ENCODE measurements at regions not wholly inside any gene's neighbourhood (a gene's known extent, or its start where the extent isn't known, plus 50 kb on each side); places are given as distances from the start of the nearest gene placed in this dataset.

- Histone ChIP-seq H3F3A (ENCODE audit: insufficient read depth, low read length, poor library complexity, severe bottlenecking) (no peaks in the 10 kb centered on the region), H3K9ac (ENCODE audit: low read length) (no peak overlapping the region), H3K9me2 (ENCODE audit: insufficient read depth, low read length) (no peaks in the 10 kb centered on the region), H3K4me3 (ENCODE audit: low read length) (no peak overlapping the region), H4K20me1 (ENCODE audit: insufficient read depth) (no peaks in the 10 kb centered on the region), H3K36me3 (ENCODE audit: insufficient read depth, low read length) (no peaks in the 10 kb centered on the region), H3K79me2 (replicated peaks; ENCODE audit: insufficient read depth, low read length) (no peaks in the 10 kb centered on the region), H3K27me3 (ENCODE audit: insufficient read depth, low read depth, low read length) (no peaks in the 10 kb centered on the region), H3K9me3 (ENCODE audit: low read length) (no peaks in the 10 kb centered on the region), H2AFZ (ENCODE audit: low read depth, low read length) (no peak overlapping the region), H3K27ac (ENCODE audit: low read length) (no peak overlapping the region), H3K4me2 (ENCODE audit: low read length) (no peak overlapping the region)
- TF ChIP-seq REST (IDR thresholded peaks at IDR 0.05; ENCODE audit: borderline replicate concordance) (no peak), MXI1 (conservative IDR thresholded peaks at IDR 0.05; ENCODE audit: poor library complexity, severe bottlenecking) (no peak), RAD21 (conservative IDR thresholded peaks at IDR 0.05) (no peak), SMC3 (conservative IDR thresholded peaks at IDR 0.05; ENCODE audit: poor library complexity) (no peak), EZH2 (IDR thresholded peaks at IDR 0.05; ENCODE audit: borderline replicate concordance, insufficient read depth, low read length, poor library complexity, severe bottlenecking) (no peak), POLR2AphosphoS5 (IDR thresholded peaks at IDR 0.05) (no peak)
Observed at GRCh38 chr9:75824816-75825568, 65.5 kb upstream of the PCSK5 start.

- Histone ChIP-seq H3K4me3 (ENCODE audit: low read length) (no peak overlapping the region), H2AFZ (ENCODE audit: low read depth, low read length) (no peak overlapping the region), H3K79me2 (replicated peaks; ENCODE audit: insufficient read depth, low read length) (no peaks in the 10 kb centered on the region), H3K4me2 (ENCODE audit: low read length) (no peak overlapping the region), H3F3A (ENCODE audit: insufficient read depth, low read length, poor library complexity, severe bottlenecking) (no peaks in the 10 kb centered on the region), H3K27ac (ENCODE audit: low read length) (no peak overlapping the region), H3K27me3 (ENCODE audit: insufficient read depth, low read depth, low read length) (no peaks in the 10 kb centered on the region), H3K9ac (ENCODE audit: low read length) (no peak overlapping the region), H4K20me1 (ENCODE audit: insufficient read depth) (no peaks in the 10 kb centered on the region), H3K9me3 (ENCODE audit: low read length) (no peaks in the 10 kb centered on the region), H3K36me3 (ENCODE audit: insufficient read depth, low read length) (no peaks in the 10 kb centered on the region), H3K9me2 (ENCODE audit: insufficient read depth, low read length) (no peaks in the 10 kb centered on the region)
- no peak for TF ChIP-seq POLR2AphosphoS5 (IDR thresholded peaks at IDR 0.05)
- no peak for TF ChIP-seq REST (IDR thresholded peaks at IDR 0.05; ENCODE audit: borderline replicate concordance)
- TF ChIP-seq TAF1 (IDR thresholded peaks at IDR 0.05; ENCODE audit: low read depth): no peak
- TF ChIP-seq EP300 (conservative IDR thresholded peaks at IDR 0.05; ENCODE audit: poor library complexity, severe bottlenecking): no peak
- no peak for TF ChIP-seq EZH2 (IDR thresholded peaks at IDR 0.05; ENCODE audit: borderline replicate concordance, insufficient read depth, low read length, poor library complexity, severe bottlenecking)
- TF ChIP-seq SMC3 (conservative IDR thresholded peaks at IDR 0.05; ENCODE audit: poor library complexity): no peak
- no peak for TF ChIP-seq CTCF (IDR thresholded peaks at IDR 0.05; ENCODE audit: poor library complexity, severe bottlenecking)
- TF ChIP-seq MXI1 (conservative IDR thresholded peaks at IDR 0.05; ENCODE audit: poor library complexity, severe bottlenecking): no peak
- TF ChIP-seq RAD21 (conservative IDR thresholded peaks at IDR 0.05): no peak
Observed at GRCh38 chr9:75826314-75826713, 64.2 kb upstream of the PCSK5 start.
